SKM-1 (cell line): ENCODE measurements at regions not wholly inside any gene's neighbourhood (a gene's known extent, or its start where the extent isn't known, plus 50 kb on each side); places are given as distances from the start of the nearest gene placed in this dataset.

ENCODE experiments used
- DNase-seq: peaks from one replicate; lab custom pipeline; 2025; ENCODE audit not compliant: unreplicated experiment; lab: John Stamatoyannopoulos, UW

GRCh38 chr18:65322895-65323294 is 427.9 kb upstream of the CDH7 start:
- DNase-seq = no peak

DNA sequence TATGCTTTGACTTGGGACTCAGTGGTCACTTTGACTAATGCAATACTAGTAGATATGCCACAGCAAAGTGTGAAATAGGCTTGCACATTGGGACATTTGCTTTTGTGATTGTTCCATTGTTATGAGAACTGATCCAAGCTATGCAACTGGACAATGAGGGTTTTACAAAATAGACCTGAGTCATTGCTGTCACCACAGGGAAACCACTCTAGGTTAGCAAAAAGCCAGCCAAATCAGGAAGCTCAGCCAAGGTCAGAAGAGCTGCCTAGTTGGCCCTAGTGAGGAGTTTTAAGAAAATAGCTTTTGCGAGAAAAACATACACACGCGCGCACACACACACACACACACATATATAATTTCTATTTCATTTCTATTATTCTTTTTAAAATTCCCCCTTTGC is 452.4 kb upstream of the CDH7 start:
- DNase-seq = no peak

DNA sequence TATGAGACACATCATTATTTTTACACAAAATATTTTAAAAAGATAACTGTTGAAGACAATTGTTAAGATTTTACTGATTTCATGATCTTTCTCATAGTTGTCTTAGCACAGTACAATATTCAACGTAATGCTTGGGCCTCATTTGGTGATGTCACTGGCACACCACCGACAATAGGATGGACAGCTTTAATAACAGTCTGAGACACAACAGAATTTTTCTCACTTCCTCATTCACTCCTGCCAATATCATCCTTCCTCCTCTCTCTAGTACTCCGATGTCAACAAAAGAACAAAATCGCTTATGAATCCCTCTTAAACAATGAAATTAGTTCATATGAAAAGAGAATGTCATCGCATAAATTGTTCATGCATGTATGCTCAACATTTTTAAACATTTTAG is 461.9 kb upstream of the CDH7 start:
- DNase-seq = no peak

DNA sequence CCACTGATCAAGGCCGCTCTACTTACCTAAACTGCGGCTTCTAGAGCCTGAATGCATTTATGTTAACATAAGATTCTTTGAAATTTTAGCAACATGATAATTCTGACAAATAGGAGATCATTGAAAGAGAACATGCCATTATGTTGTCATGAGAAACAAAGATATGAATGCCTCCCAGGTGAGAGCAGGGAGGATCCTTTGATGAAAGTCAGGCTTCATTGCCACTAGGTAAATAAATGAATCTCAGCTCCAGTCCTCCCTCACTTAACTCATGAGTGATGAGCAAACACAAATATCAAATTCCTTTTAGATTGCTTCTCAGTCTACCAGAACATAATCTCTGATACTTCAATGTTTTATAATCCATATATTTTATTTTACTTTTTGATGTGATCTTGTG is 463.2 kb upstream of the CDH7 start:
- DNase-seq = no peak

DNA sequence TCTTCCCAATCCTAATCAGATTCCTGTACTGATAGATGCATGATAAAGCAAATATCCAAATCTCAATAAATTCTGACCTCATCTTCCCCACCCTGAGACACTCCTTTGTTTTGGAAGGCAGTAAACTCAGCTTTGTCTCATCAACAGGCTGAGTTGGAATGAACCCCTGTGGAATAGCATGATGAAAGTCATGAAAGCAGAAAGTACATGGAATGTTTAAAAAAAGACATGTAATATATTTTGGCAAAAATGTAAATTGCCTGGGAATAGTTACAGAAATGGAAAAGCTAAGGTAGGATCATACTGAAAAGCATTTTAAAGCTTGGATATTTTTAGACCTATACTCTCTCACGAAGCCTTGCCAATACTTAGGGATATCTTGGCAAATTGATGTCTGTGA is 468.7 kb upstream of the CDH7 start:
- DNase-seq = no peak

GRCh38 chr18:65279668-65280305 is 471.0 kb upstream of the CDH7 start:
- DNase-seq = no peak

- no peak for DNase-seq
Observed at GRCh38 chr18:65278939-65279667, 471.7 kb upstream of the CDH7 start.

DNA sequence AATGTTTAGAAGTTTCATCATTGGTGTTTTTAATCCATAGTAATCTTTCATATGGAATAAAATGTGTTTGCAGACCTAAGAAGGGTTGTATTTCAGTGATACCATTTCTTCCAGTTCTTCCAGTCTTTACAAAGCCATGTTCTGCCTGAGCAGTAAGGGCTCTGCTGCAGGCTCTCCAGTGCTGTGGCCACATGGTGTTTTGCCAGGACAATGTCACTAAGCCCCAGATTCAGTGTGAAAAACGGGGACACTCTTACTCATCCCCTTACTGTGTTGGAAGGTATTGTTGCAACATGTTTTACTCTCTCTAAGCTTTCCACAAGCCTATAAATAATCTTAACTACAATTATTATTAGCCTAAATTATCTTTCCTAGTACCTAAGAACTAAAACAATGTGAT is 481.4 kb upstream of the CDH7 start:
- DNase-seq = no peak

GRCh38 chr18:65265761-65266160 is 485.1 kb upstream of the CDH7 start:
- DNase-seq = no peak

GRCh38 chr18:65260030-65260429 is 490.8 kb upstream of the CDH7 start:
- no peak for DNase-seq

DNA sequence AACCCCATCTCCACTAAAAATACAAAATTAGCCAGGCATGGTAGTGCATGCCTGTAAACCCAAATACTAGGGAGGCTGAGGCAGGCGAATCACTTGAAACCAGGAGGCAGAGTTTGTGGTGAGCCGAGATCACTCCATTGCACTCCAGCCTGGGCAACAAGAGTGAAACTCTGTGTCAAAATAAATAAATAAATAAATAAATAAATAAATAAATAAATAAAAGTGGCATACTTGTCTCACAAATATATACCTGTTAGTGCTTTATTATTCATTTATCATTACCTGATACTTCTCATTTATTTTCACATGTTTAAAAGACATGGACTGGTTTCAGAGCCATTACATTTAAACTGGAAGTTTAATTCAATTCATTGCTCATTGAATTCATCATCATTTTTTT is 491.4 kb upstream of the CDH7 start:
- DNase-seq = no peak

DNA sequence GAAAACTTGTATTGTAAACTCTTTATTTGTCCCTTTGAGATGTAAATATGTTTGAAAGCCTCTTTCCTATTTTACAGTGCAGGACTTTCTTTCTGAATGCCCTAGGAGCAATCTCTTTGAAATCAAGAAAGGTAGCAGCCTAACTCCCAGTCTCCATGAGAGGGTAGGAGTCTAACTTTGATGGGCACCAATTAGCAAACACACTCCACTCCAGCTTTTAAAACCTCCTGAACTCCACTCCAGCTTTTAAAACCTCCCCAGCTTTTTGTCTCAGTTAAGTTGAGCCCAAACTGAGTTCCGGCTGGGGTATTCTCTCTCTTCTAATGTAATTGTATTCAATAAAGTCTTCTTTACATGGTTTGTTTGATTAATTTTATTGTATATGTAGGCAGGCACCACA is 493.7 kb upstream of the CDH7 start:
- no peak for DNase-seq

DNA sequence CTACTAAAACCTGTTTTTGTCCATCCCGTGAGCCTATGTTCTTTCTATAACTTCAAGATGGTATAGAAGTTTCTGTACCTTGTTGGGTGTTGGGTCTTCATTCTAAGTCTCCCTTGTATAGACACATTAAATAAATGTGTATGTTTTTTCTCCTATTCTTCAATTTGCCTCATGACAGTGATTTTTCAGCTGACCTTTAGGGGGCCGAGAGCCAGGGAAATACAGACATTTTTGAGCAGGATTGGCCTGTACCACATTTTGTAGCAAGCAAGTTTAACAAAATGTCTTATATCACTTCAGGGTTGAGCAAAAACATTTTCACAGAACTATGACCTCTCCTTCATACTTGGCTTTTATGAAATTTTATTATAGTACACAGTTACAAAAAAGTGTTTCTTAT is 495.4 kb upstream of the CDH7 start:
- no peak for DNase-seq

GRCh38 chr18:65239787-65240186 is 511.0 kb upstream of the CDH7 start:
- DNase-seq = no peak

- no peak for DNase-seq
Observed at GRCh38 chr18:65235966-65236624, 514.7 kb upstream of the CDH7 start.

GRCh38 chr18:65230311-65230710 is 520.5 kb upstream of the CDH7 start:
- no peak for DNase-seq

- DNase-seq = no peak
Observed at GRCh38 chr18:65227970-65228369, 522.8 kb upstream of the CDH7 start.

DNA sequence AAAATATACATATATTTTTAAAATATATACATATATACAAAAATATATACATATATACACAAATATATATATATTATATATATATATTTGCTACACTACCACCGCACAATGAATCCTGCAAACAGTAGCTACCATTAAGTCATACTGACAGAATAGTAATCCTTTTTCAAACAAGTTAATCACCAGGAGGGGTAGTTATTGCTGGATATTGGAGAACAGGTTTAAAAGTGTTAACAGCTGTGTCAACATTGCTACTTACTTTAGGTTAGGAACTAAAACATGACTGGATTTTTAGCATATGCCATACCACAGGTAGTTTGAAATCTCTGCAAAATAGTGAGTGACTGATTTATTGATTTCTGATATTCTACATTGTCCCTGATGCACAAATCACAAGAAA is 529.1 kb upstream of the CDH7 start:
- no peak for DNase-seq

GRCh38 chr18:65221115-65221514 is 529.7 kb upstream of the CDH7 start:
- DNase-seq = no peak

DNA sequence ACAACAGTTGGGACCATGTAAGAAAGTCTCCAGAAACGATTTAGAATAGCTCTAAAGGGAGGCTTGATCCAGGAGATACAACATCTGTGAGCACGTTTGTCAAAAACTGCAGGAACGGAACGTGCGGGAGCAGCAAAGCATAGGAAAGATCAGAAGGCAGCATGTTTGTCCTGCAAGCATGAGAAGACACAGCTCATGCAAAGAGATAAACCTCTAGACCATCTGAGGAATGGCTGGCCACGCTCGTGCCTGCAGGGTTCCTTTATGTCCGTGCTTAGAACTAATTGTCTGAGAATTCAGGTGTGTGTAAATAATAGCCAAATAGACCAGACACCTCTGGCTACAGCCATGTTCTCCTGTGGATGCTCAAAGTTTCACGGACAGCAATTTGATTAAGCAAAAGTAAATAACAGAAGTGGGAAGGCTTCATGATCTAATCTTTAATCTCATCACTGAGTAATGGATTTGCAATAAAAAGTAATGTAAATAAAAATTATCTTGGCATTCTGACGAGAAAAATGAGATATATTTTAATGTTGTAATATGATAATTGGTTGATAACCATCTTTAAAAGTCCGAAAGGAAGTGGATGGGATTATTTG is 534.8 kb upstream of the CDH7 start:
- no peak for DNase-seq

DNA sequence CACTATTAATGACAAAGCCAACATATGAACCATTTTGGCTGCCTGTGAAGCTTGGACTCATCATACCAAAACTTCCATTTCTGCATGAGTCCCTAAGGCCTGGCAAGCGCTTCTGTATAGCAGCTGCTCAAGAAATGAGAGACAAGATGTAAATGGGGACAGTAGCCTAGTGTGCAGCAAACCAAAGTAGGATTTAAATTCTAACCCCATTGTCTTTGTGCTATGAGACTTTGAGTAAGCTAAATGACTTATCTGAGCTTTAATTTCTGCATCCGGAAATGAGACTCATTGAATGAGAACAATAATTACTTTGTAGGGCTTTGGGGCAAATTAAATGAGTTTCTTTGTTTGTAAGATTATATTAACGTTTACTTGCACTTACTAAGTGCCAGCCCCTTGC is 536.4 kb upstream of the CDH7 start:
- DNase-seq = no peak
